ENCODE measurements at regions not wholly inside any gene's neighbourhood (a gene's known extent, or its start where the extent isn't known, plus 50 kb on each side); places are given as distances from the start of the nearest gene placed in this dataset.

- no peak for FAIRE-seq
Measured at GRCh38 chr12:59036973-59037762, 116.9 kb upstream of the LRIG3 start.

GRCh38 chr12:59036347-59036746 is 116.0 kb upstream of the LRIG3 start:
- no peak for FAIRE-seq

GRCh38 chr12:59031313-59031712 is 111.0 kb upstream of the LRIG3 start:
- FAIRE-seq = no peak

- FAIRE-seq = no peak
Measured at GRCh38 chr12:59030415-59030814, 110.1 kb upstream of the LRIG3 start.

- FAIRE-seq = no peak
Measured at GRCh38 chr12:59027199-59027598, 106.9 kb upstream of the LRIG3 start.

- no peak for FAIRE-seq
Measured at GRCh38 chr12:59023861-59024424, 103.6 kb upstream of the LRIG3 start.

GRCh38 chr12:59020073-59020946 is 100.0 kb upstream of the LRIG3 start:
- no peak for FAIRE-seq

GRCh38 chr12:59014885-59015284 is 94.6 kb upstream of the LRIG3 start:
- no peak for FAIRE-seq

GRCh38 chr12:59010941-59011340 is 90.6 kb upstream of the LRIG3 start:
- no peak for FAIRE-seq

- FAIRE-seq = no peak
Measured at GRCh38 chr12:59010118-59010517, 89.8 kb upstream of the LRIG3 start.

- FAIRE-seq = no peak
Measured at GRCh38 chr12:59007620-59008019, 87.3 kb upstream of the LRIG3 start.

- no peak for FAIRE-seq
Measured at GRCh38 chr12:59005193-59005955, 85.1 kb upstream of the LRIG3 start.

- no peak for FAIRE-seq
Measured at GRCh38 chr12:59004456-59004855, 84.2 kb upstream of the LRIG3 start.

GRCh38 chr12:58995666-58996363 is 75.5 kb upstream of the LRIG3 start:
- FAIRE-seq = no peak

GRCh38 chr12:58988643-58989344 is 68.5 kb upstream of the LRIG3 start:
- no peak for FAIRE-seq

- no peak for FAIRE-seq
Measured at GRCh38 chr12:58981961-58982360, 61.7 kb upstream of the LRIG3 start.

GRCh38 chr12:58980768-58981167 is 60.5 kb upstream of the LRIG3 start:
- no peak for FAIRE-seq

- FAIRE-seq = no peak
Measured at GRCh38 chr12:58978717-58979116, 58.4 kb upstream of the LRIG3 start.

- FAIRE-seq = no peak
Measured at GRCh38 chr12:58977476-58977875, 57.2 kb upstream of the LRIG3 start.

GRCh38 chr12:58976146-58976545 is 55.8 kb upstream of the LRIG3 start:
- no peak for FAIRE-seq

Data from G401.6 (cell line).